Mucosa of descending colon (tissue), 3 donors: ENCODE measurements at regions not wholly inside any gene's neighbourhood (a gene's known extent, or its start where the extent isn't known, plus 50 kb on each side); places are given as distances from the start of the nearest gene placed in this dataset.

Source experiments
- ATAC-seq: fragments of 200-7000 bp; cut with Tn5 transposase; one replicate; pipeline ENCODE4 v1.9.1; 2020; ENCODE audit warnings: mild to moderate bottlenecking, moderate library complexity
- DNase-seq, 3 donors: peaks; one replicate each; pipeline ENCODE4 v3.0.0-alpha.2; 2020
- H3K36me3 ChIP-seq: fragments of 200-600 bp; one replicate; pipeline ENCODE4 v1.8.0; 2021; ENCODE audit warnings: low read depth, mild to moderate bottlenecking
- H3K4me1 ChIP-seq: fragments of 200-600 bp; one replicate; pipeline ENCODE4 v1.8.0; 2021; ENCODE audit warnings: low read depth, mild to moderate bottlenecking
- H3K4me3 ChIP-seq: fragments of 200-600 bp; one replicate; pipeline ENCODE4 v1.8.0; 2021; ENCODE audit warnings: mild to moderate bottlenecking
- H3K9me3 ChIP-seq: fragments of 200-600 bp; one replicate; pipeline ENCODE4 v1.8.0; 2021; ENCODE audit warnings: mild to moderate bottlenecking
- intact Hi-C, 2 donors: fragments of 100-400 bp; cut with DNase I in 1 of 2; cut with micrococcal nuclease in 1 of 2; formaldehyde crosslinking; loops; one replicate each; pipeline versions ENCODE4 v1.11.0 to v1.11.1; 2022; cut with DNase I, micrococcal nuclease
- TF ChIP-seq, protein P1 (sequence below): fragments of 200-600 bp; IDR thresholded peaks from one replicate; pipeline ENCODE4 v1.8.0; 2022; ENCODE audit warnings: antibody characterized with exemption, mild to moderate bottlenecking
- donor health status: DM: no; HTN: no; CAD: no; lungs with moderate emphysema.
- donor health status: DM: no; HTN: no; CAD: no.
- donor health status: DM: no; HTN: yes; CAD: no.

DNA sequence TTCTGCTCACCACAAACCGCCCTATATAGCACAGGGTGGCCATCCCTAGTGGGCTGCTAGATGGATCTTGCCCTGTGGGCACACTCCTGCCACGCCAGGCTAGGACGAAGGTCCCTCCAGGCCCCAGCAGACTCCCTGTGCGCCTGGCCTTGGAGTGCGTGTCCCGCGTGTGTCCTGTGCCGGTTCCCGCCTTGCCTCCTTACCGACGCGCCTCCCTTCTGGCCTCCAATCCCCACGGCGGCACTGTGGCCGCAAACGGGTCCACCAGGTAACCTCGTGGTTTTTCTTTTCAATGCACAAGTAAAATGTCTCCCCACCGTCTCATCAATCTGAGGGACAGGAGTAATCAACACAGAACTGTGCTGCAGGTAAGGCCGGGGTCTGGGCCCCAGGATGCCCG, 133.8 kb upstream of the PHACTR3 start:
- TF ChIP-seq, protein P1, sequence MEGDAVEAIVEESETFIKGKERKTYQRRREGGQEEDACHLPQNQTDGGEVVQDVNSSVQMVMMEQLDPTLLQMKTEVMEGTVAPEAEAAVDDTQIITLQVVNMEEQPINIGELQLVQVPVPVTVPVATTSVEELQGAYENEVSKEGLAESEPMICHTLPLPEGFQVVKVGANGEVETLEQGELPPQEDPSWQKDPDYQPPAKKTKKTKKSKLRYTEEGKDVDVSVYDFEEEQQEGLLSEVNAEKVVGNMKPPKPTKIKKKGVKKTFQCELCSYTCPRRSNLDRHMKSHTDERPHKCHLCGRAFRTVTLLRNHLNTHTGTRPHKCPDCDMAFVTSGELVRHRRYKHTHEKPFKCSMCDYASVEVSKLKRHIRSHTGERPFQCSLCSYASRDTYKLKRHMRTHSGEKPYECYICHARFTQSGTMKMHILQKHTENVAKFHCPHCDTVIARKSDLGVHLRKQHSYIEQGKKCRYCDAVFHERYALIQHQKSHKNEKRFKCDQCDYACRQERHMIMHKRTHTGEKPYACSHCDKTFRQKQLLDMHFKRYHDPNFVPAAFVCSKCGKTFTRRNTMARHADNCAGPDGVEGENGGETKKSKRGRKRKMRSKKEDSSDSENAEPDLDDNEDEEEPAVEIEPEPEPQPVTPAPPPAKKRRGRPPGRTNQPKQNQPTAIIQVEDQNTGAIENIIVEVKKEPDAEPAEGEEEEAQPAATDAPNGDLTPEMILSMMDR: no peak
- Histone ChIP-seq H3K36me3 (no peaks in the 10 kb centered on the region), H3K9me3 (no peaks in the 10 kb centered on the region), H3K4me1 (no peaks in the 10 kb centered on the region), H3K4me3 (no peak overlapping the region)
- no peak for ATAC-seq
- DNase-seq: no peak
- intact Hi-C loops: no loop called here

DNA sequence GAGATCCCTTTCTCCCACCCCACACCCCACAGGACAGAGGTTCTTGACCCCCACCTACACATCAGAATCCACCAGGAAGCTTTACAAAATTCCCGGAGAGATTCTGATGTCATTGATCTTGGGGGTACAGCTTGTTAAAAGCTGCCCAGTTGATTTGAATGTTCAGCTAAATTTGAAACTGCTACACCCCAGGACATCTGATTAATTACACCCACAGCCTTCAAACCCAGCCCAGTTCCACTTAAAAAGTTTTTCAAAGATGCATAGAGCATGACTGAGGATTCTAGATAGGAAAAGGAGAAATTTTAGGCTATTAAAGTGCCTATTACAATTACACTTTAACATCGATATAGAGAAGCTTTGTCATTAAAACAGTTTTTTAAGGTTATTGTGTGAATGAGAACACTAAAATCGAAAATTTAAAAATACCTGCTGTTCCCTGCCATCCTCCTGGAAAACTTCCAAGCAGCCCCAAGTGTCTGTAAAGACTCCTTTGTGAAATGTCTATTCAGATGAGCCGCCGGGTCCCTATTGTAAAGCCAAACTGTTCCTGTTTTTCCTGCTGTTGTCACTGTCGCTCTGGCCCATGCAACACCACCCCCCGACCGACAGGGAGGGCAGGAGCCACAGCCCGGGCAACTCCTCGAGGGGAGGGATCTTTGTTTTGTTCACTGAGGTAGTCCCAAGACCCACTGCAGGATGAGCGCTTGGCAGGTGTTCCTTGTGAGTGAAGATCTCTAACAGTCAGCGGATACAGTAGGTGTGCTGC, 132.5 kb upstream of the PHACTR3 start:
- H3K36me3 ChIP-seq: no peaks in the 10 kb centered on the region
- intact Hi-C loops: no loop called here
- no peak overlapping the region for H3K4me3 ChIP-seq
- DNase-seq (no peak), ATAC-seq (no peak)
- TF ChIP-seq, protein P1: no peak
- H3K4me1 ChIP-seq: no peaks in the 10 kb centered on the region
- H3K9me3 ChIP-seq: no peaks in the 10 kb centered on the region

GRCh38 chr20:59473742-59474141, 130.6 kb upstream of the PHACTR3 start:
- ATAC-seq: no peak
- TF ChIP-seq, protein P1: no peak
- Histone ChIP-seq H3K36me3 (no peaks in the 10 kb centered on the region), H3K4me1 (no peaks in the 10 kb centered on the region), H3K4me3 (no peak overlapping the region), H3K9me3 (no peaks in the 10 kb centered on the region)
- DNase-seq: no peak
- intact Hi-C loops: no loop called here

DNA sequence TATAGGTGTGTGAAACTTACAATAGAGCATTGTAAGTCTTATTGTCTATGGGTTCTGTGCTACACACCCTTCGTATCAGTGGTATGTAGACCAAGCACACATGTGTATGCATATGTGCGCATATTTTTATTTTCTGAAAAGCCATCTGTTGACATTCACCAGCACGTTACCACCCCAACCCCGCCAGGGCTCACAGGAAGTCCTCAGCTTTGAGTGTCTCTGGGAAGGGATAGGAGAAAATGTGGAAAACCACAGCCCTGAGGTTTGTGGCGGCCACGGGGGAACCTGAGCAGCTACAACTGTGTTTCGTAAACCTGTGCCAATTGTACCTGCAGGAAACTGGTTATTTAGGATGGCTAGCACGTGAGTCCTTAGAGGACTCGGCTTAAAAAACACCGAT, 123.3 kb upstream of the PHACTR3 start:
- intact Hi-C loops: no loop called here
- ATAC-seq (no peak), DNase-seq (no peak)
- no peaks in the 10 kb centered on the region for H3K9me3 ChIP-seq
- TF ChIP-seq, protein P1: no peak
- no peak overlapping the region for H3K4me3 ChIP-seq
- H3K4me1 ChIP-seq: no peaks in the 10 kb centered on the region
- no peaks in the 10 kb centered on the region for H3K36me3 ChIP-seq

- no peak for DNase-seq
- no peak for ATAC-seq
- intact Hi-C loops: no loop called here
- Histone ChIP-seq H3K4me1 (no peaks in the 10 kb centered on the region), H3K36me3 (no peaks in the 10 kb centered on the region), H3K9me3 (no peaks in the 10 kb centered on the region), H3K4me3 (no peak overlapping the region)
- TF ChIP-seq, protein P1: no peak
These were observed 122.8 kb upstream of the PHACTR3 start for GRCh38 chr20:59481477-59482018.
